HG03575 (cell line): ENCODE measurements at regions not wholly inside any gene's neighbourhood (a gene's known extent, or its start where the extent isn't known, plus 50 kb on each side); places are given as distances from the start of the nearest gene placed in this dataset.
A peak's percentile ranks its signal among the peaks of the same experiment; 100 is the strongest.

Experiments
- ATAC-seq: cut with Tn5 transposase; IDR thresholded peaks from one replicate; pipeline ENCODE4 v1.9.1; 2021; ENCODE audit not compliant: unreplicated experiment, insufficient number of reproducible peaks, low FRiP score; ENCODE audit errors: extremely low read depth

GRCh38 chr5:96288845-96289185 lies 144.2 kb downstream of the PCSK1 start:
- no peak for ATAC-seq

- ATAC-seq = no peak
Measured at GRCh38 chr5:96288166-96288844, 144.7 kb downstream of the PCSK1 start.

GRCh38 chr5:96287136-96287535 lies 145.9 kb downstream of the PCSK1 start:
- no peak for ATAC-seq

GRCh38 chr5:96285823-96286222 lies 147.2 kb downstream of the PCSK1 start:
- ATAC-seq = no peak

- ATAC-seq = no peak
Measured at GRCh38 chr5:96284727-96285389, 148.2 kb downstream of the PCSK1 start.

- ATAC-seq = no peak
Measured at GRCh38 chr5:96283589-96283988, 149.5 kb downstream of the PCSK1 start.

- ATAC-seq = no peak
Measured at GRCh38 chr5:96282020-96282419, 151.0 kb downstream of the PCSK1 start.

- no peak for ATAC-seq
Measured at GRCh38 chr5:96280946-96281393, 152.1 kb downstream of the PCSK1 start.

- ATAC-seq = peak; percentile 70
Measured at GRCh38 chr5:96279801-96280542, 153.1 kb downstream of the PCSK1 start.

- no peak for ATAC-seq
Measured at GRCh38 chr5:96278981-96279380, 154.1 kb downstream of the PCSK1 start.

- no peak for ATAC-seq
Measured at GRCh38 chr5:96275051-96275450, 158.0 kb downstream of the PCSK1 start.

GRCh38 chr5:96265487-96265886 lies 167.6 kb downstream of the PCSK1 start:
- no peak for ATAC-seq

GRCh38 chr5:96264047-96264446 lies 169.0 kb downstream of the PCSK1 start:
- no peak for ATAC-seq

GRCh38 chr5:96262105-96262504 lies 170.9 kb downstream of the PCSK1 start:
- ATAC-seq = no peak

- ATAC-seq = no peak
Measured at GRCh38 chr5:96260009-96260408, 173.0 kb downstream of the PCSK1 start.

GRCh38 chr5:96259151-96259772 lies 173.8 kb downstream of the PCSK1 start:
- ATAC-seq = no peak

- no peak for ATAC-seq
Measured at GRCh38 chr5:96258692-96259091, 174.4 kb downstream of the PCSK1 start.

GRCh38 chr5:96257904-96258303 lies 175.1 kb downstream of the PCSK1 start:
- no peak for ATAC-seq

GRCh38 chr5:96256795-96257470 lies 176.1 kb downstream of the PCSK1 start:
- ATAC-seq = no peak
